ENCODE measurements at regions not wholly inside any gene's neighbourhood (a gene's known extent, or its start where the extent isn't known, plus 50 kb on each side); places are given as distances from the start of the nearest gene placed in this dataset.
"Not testable (repeated sequence)": the region's sequence is repeated elsewhere in the genome, so short reads cannot be mapped to it uniquely, and the experiment has no call there.

GRCh38 chr20:24838546-24839535 lies 110.2 kb upstream of the CST7 start:
- DNase-seq: no peak

DNA sequence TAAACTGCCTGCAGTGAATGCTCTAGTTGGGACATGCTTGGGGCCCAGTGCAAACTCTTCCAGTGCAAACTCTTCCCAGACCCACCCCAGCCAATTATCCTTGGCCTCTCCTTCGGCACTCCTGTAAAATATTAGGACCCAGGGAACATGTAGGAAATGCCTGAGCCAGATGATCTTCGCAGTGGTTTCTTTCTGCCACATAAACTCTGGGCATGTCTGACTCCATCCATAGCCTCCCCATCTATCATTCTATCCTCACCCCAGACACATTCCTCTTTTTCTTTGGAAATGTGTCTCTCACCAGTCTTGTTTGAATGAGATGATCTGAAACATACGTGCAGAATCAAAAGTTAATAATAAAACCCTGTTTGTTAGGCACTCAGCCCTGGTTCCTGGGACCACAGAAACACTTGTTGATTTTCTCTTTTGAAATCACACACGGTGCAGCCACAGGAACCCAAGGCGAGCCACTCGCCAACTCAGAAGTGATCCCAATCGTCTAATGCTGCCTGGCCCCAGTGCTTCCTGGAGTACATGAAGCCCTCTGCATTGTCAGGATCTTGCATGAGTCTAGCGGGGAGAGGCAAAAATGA lies 108.9 kb upstream of the CST7 start:
- DNase-seq: no peak

DNA sequence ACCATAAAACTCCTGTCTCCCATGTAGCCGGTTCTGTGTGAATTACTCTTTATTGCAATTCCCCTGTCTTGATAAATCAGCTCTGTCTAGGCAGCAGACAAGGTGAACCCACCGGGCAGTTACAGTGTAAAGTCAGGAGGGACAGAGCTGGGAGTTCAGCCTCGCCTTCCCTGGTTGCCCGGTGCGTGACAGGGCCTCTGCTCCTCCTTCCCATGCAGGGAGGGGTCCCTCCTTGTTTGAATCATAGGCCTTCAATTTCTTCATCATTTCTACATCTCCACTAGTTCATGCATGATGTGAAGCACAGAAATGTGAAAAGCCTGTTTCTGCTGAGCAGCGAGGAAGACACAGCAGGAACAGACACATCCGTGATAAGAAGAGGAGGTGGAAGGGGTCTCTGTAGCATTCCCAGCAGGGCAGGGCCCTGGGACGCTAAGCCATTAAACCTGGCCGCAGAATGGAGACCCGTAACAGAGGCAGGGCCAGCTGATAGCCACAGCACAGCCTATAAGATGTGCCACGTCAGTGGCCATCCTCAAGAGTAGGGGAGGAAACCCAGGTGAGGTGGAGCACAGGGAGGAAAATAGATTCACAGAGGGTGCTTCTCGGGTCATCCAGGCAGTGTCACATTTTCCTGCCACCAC lies 106.7 kb upstream of the CST7 start:
- DNase-seq: no peak

DNA sequence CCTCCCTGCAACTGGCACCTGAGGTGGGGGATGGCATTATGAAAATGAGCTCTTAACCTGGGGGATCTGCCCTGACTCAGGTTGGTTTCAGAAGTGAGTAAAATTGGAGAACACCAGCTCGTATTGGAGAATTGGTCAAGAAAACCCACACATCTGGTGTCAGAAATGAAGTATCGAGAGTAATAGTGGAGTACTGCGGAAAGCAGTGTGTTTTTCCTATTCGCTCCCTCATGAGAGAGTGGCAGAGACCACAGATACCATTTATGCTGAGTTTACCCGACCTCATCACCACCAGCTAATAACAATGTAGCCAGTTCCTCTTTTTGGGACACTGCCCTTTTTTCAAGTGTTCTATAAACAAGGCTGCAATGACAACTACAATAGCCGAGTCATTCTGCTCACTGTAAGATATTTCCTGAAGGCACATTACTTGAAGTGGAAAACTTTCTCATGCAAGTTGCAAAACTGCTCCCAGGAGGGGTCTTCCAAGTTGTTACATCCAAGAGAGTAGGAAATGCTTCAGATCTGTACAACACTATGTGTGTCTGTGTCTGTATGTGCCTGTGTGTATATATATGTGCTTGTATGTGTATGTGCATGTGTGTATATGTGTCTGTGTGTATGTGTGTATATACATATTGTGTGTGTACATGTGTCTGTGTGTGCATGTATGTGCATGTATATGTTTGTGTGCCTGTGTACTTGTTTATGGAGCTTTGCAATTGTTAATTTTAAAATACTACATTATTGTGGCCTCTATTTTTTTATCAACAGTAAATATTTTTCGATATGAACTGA lies 106.0 kb upstream of the CST7 start:
- DNase-seq: no peak

GRCh38 chr20:24850176-24850575 lies 98.9 kb upstream of the CST7 start:
- DNase-seq: no peak

DNA sequence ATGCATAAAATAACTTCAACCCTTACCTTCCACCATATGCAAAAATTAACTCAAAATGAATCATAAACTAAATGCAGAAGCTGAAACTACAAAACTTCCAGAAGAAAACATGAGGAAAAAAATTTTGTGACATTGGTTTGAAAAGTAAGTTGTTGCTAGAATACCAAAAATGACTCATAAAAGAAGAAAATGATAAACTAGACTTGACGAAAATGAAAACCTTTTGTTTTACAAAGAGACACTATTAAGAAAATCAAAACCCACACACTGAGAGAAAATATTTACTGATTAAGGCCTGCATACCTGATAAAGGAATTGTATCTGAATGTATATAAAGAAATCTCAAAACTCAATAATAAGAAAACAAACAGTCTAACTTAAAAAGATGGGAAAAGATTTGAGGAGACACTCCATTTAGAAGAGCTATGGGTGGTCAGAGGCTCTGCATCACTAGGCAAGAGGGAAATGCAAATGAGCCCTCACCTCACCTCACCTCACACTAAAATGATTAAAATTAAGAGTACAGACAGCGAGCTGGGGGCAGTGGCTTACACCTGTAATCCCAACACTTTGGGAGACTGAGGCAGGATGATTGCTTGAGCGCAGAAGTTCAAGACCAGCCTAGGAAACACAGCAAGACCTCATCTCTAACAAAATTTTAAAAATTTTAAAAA lies 97.6 kb upstream of the CST7 start:
- no peak for DNase-seq

- no peak for DNase-seq
Observed at GRCh38 chr20:24853916-24854315, 95.2 kb upstream of the CST7 start.

- DNase-seq: no peak
Observed at GRCh38 chr20:24855848-24856247, 93.2 kb upstream of the CST7 start.

- not testable (repeated sequence) for DNase-seq
Observed at GRCh38 chr20:24858500-24858899, 90.6 kb upstream of the CST7 start.

DNA sequence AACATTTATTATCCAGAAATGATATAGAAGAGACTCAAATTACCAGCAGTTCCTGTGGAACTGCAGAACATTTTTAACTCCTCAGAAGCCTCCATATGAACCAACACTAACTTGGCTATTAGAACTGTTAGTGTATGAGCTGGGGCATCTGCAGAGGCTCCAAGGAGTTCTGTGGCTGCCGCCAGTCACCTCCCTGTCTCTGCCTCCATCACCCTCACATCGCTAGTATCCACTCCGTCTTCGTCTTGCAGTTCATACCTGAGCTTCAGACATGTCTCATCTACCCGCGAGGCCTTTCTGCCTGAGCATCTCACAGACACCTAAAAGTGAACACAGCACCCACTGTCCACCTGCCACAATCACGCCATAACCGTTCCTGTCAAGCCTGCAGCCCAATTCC lies 89.5 kb upstream of the CST7 start:
- no peak for DNase-seq

DNA sequence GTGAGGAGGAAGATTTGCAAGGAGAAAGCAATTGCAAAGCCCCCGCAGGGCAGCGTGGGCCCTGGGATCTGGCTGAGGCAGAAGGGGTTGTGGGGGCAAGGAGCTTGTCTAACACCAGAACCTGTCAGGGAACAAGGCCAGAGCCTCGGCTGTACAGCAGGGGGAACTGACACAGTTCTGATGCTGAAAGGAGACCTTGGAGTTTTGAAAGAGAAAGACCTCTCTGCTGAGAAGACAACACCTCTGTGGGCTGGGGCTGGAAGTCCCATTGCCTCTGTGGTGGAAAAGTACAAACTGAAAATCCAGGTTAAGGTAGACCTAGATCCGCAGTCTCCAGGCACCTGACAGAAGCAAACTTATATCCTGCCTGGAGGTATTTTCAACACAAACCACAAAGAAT lies 86.9 kb upstream of the CST7 start:
- DNase-seq: no peak

DNA sequence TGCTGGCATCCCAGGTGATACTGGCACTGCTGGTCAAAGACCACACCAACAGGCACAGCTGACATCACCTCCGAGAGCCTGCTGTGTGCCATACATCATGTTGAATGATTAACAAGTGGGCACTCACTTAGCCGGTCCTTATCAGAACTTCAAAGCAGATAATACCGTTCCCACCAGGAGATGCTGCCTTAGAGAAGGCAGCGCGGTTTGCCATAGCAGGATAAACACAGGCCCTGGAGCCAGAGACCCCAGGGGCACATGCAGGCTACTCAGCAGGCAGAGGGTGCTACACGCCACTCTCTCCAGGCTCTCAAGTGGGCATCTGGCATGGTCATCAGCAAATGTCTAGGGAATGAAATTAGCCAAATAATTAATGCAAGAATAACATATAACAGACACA lies 86.5 kb upstream of the CST7 start:
- no peak for DNase-seq

- no peak for DNase-seq
Observed at GRCh38 chr20:24863356-24863755, 85.7 kb upstream of the CST7 start.

DNA sequence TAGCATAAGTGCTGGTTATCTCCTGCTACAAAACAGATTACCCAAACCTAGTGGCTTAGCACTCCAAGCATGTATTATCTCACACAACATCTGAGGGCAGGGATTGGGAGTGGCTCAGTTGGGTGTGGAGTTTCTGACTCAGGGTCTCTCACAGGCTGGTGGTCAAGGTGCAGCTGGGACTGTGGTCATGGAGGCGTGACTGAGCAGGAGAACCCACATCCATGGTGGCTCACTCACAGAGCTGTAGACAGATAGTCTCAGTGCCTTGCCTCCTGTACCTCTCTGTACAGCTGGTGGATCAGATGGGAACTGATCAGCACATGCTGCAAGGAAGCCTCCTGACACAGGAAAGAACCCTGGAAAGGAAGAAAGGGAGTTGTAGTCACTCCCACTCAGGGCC lies 83.1 kb upstream of the CST7 start:
- no peak for DNase-seq

DNA sequence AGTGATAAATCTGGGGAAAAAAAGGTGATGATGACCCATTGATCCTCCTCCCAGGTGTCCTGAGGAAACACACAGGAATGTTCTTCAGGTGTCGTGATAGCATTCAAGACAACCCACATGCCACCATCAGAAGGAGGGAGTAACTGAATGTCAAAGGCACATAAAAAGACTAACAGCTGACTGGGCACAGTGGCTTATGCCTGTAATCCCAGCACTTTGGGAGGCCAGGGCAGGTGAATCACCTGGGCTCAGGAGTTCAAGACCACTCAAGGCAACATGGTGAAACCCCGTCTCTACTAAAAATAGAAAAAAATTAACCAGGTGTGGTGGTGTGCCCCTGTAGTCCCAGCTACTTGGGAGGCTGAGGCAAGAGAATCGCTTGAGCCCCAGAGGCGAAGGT lies 82.3 kb upstream of the CST7 start:
- no peak for DNase-seq

GRCh38 chr20:24867556-24867955 lies 81.5 kb upstream of the CST7 start:
- DNase-seq: no peak

DNA sequence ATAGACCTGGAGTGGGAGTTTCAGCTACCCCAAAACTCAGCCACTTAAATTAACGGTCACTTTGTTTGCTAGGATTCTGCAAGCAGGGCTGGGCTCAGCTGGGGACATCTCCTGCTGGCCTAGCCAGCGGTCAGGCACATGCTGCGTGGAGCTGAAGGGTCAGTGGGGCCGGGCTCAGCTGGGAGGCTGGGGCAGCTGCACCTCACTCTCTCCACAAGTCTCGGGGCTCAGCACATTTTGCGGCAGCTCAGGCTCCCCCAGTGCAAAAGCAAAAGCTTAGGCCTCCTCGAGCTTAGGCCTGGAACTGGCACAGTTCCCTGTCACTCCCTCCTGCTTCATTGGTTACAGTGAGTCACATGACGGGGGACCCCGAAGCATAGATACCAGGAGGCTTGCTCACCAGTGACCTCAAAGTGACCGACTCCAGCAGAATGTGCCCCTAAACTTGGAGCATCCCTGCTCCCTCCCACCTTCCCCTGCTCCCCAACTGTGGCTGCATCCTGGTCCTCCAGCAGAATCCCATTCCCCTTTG lies 80.6 kb upstream of the CST7 start:
- DNase-seq: no peak

DNA sequence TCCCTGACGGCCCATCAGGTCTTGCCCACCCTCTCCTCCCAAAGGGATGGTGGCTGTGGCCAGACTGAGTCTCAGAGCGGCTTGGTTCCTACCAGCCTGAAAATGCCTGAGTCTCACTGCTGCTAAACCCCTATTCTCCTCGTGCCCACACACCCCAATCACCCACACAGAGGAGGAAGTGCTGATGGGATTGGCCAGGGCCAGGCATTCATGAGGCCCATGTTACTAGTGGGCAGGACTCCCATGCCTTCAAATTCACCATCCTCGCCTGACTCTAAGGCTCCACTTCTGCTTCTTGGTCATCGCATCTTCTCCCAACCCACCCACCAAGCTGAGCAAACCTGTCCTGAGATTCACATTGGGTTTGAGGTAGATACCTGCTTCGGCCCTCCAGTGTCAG lies 80.1 kb upstream of the CST7 start:
- DNase-seq: no peak

- no peak for DNase-seq
Observed at GRCh38 chr20:24870057-24870456, 79.0 kb upstream of the CST7 start.

DNA sequence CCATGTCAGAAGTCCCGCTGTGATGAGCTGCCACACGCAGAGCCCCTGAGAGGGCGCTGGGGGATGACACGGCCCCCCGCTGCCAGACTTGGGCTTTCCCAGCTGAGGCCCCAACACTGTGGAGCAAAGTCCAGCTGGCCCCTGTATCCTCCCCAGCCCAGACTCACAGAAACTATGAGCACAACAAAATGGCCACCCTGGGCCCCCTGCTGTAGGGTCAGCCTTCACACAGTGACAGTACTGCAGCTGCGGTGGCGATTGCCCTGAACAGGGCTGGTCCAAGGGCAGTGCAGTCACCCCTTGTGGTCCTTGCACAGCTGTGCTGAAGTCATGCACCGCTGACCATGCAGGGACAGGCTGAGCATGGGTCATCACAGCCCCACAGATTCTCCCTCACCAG lies 78.2 kb upstream of the CST7 start:
- no peak for DNase-seq

GRCh38 chr20:24871480-24872213 lies 77.4 kb upstream of the CST7 start:
- no peak for DNase-seq
